B cell (primary cell): ENCODE measurements at regions not wholly inside any gene's neighbourhood (a gene's known extent, or its start where the extent isn't known, plus 50 kb on each side); places are given as distances from the start of the nearest gene placed in this dataset.

Experiments used
- ATAC-seq: fragments of 200-7000 bp; cut with Tn5 transposase; one replicate; pipeline ENCODE4 v1.10.0; 2021; ENCODE audit warnings: low read depth, mild to moderate bottlenecking, moderate number of reproducible peaks, moderate library complexity
- CTCF ChIA-PET: fragments of 350-600 bp; sonication (Branson Sonifier 250); formaldehyde crosslinking; loops from one replicate; lab custom pipeline; 2021; ENCODE audit warnings: antibody characterized with exemption, inconsistent platforms; lab: Charles Lee
- POLR2A ChIA-PET: fragments of 350-600 bp; sonication (Branson Sonifier 250); formaldehyde crosslinking; loops from one replicate; lab custom pipeline; 2021; ENCODE audit warnings: antibody characterized with exemption; lab: Charles Lee
- DNase-seq: peaks from one replicate; pipeline ENCODE4 v3.0.0; 2013
- H2AFZ ChIP-seq: 2 replicates; pipeline ENCODE4 v1.6.1; 2012; ENCODE audit warnings: mild to moderate bottlenecking, low read depth, low read length; ENCODE audit not compliant: insufficient read depth, poor library complexity, severe bottlenecking
- H3K27ac ChIP-seq, 2 donors: 1 replicate in 1 of 2; 2 replicates in 1 of 2; pipeline ENCODE4 v1.5.1; 2012 to 2013; ENCODE audit warnings: low read length in 2 of 2, mild to moderate bottlenecking in 2 of 2, moderate library complexity in 1 of 2
- H3K27me3 ChIP-seq, 4 experiments: fragments of 200-600 bp in 1 of 4; sonication (generic) in 1 of 4; replicated peaks in 1 of 4; 1 replicate in 2 of 4; 2 replicates in 2 of 4; pipeline versions ENCODE4 v1.6.1 to v1.7.0; 2013 to 2016; ENCODE audit warnings: low read length in 3 of 4, mild to moderate bottlenecking in 2 of 4, mixed read lengths in 1 of 4, moderate library complexity in 1 of 4; ENCODE audit not compliant: insufficient read depth in 4 of 4, control insufficient read depth in 3 of 4; ENCODE audit errors: control extremely low read depth in 1 of 4
- H3K36me3 ChIP-seq, 2 experiments: replicated peaks in 1 of 2; 1 replicate in 1 of 2; 2 replicates in 1 of 2; pipeline versions ENCODE4 v1.6.1 to v1.7.1; 2013; ENCODE audit warnings: low read length in 1 of 2; ENCODE audit not compliant: insufficient read depth in 2 of 2, control insufficient read depth in 1 of 2; ENCODE audit errors: control extremely low read depth in 1 of 2, extremely low read depth in 1 of 2
- H3K4me1 ChIP-seq, 2 donors: fragments of 200-600 bp in 1 of 2; sonication (generic) in 1 of 2; 1 replicate in 1 of 2; 2 replicates in 1 of 2; pipeline versions ENCODE4 v1.5.1 to v1.6.1; 2013 to 2017; ENCODE audit warnings: low read length in 2 of 2; ENCODE audit not compliant: control insufficient read depth in 2 of 2, insufficient read depth in 2 of 2
- H3K4me2 ChIP-seq: replicated peaks from 2 replicates; pipeline ENCODE3; 2012; ENCODE audit warnings: mild to moderate bottlenecking, low read depth, low read length; ENCODE audit not compliant: poor library complexity, severe bottlenecking
- H3K4me3 ChIP-seq, 5 experiments: fragments of 200-600 bp in 1 of 5; sonication (generic) in 1 of 5; 1 replicate in 3 of 5; 2 replicates in 2 of 5; pipeline versions ENCODE4 v1.5.1 to v1.7.0; 2011 to 2016; ENCODE audit warnings: low read length in 4 of 5, mild to moderate bottlenecking in 4 of 5, low read depth in 2 of 5, control low read depth in 1 of 5, moderate library complexity in 1 of 5; ENCODE audit not compliant: insufficient read depth in 1 of 5; ENCODE audit errors: control extremely low read depth in 1 of 5, extremely low read depth in 1 of 5
- H3K79me2 ChIP-seq: fragments of 200-600 bp; sonication (generic); one replicate; pipeline ENCODE4 v1.6.0; 2016; ENCODE audit warnings: low read length; ENCODE audit not compliant: control insufficient read depth, insufficient read depth
- H3K9ac ChIP-seq: fragments of 200-600 bp; sonication (generic); 2 replicates; pipeline ENCODE4 v1.6.1; 2017; ENCODE audit warnings: mild to moderate bottlenecking, low read length, moderate library complexity
- H3K9me3 ChIP-seq, 3 donors: one replicate each; pipeline versions ENCODE4 v1.6.1 to v1.7.1; 2013; ENCODE audit warnings: low read length in 2 of 3; ENCODE audit not compliant: control insufficient read depth in 2 of 3, insufficient read depth in 1 of 3; ENCODE audit errors: control extremely low read depth in 1 of 3
- H4K20me1 ChIP-seq: 2 replicates; pipeline ENCODE4 v1.6.0; 2012; ENCODE audit warnings: mild to moderate bottlenecking, low read length; ENCODE audit not compliant: insufficient read depth, control insufficient read depth, poor library complexity, severe bottlenecking
- H3K27ac Mint-ChIP-seq: one replicate; pipeline ENCODE4 v1.8.0; 2021; ENCODE audit warnings: mixed read lengths
- H3K27me3 Mint-ChIP-seq: one replicate; pipeline ENCODE4 v1.8.0; 2021; ENCODE audit warnings: mixed read lengths
- H3K4me1 Mint-ChIP-seq: one replicate; pipeline ENCODE4 v1.8.0; 2021; ENCODE audit warnings: mixed read lengths
- H3K4me3 Mint-ChIP-seq: one replicate; pipeline ENCODE4 v1.8.0; 2021; ENCODE audit warnings: mixed read lengths
- H3K9me3 Mint-ChIP-seq: one replicate; pipeline ENCODE4 v1.8.0; 2022; ENCODE audit warnings: mixed read lengths; ENCODE audit not compliant: insufficient read depth
- CTCF ChIP-seq: fragments of 200-600 bp; IDR thresholded peaks from one replicate; pipeline ENCODE4 v1.8.0; 2022; ENCODE audit warnings: antibody characterized with exemption, mild to moderate bottlenecking
- EZH2 ChIP-seq: IDR thresholded peaks from 2 replicates; pipeline ENCODE4 v1.6.1; 2012; ENCODE audit warnings: borderline replicate concordance, low read depth, mild to moderate bottlenecking, moderate library complexity, low read length; ENCODE audit not compliant: insufficient read depth, poor library complexity, severe bottlenecking
- WGBS: methylation state at CpG from one replicate; pipeline ENCODE4 v1.1.5; 2013; ENCODE audit warnings: missing lambda C conversion rate; ENCODE audit not compliant: insufficient coverage; 5-methylcytosine and 5-hydroxymethylcytosine counted together
- intact Hi-C: fragments of 100-400 bp; cut with micrococcal nuclease; formaldehyde crosslinking; loops from one replicate; pipeline ENCODE4 v1.10.0; 2022

GRCh38 chr16:79305074-79305473 lies 295.5 kb downstream of the MAF start:
- CTCF ChIA-PET = no interaction called here
- Histone ChIP-seq H3K4me1 (no peaks in the 10 kb centered on the region), H3K79me2 (no peaks in the 10 kb centered on the region), H3K27me3 (peaks cover 0 to 9% (median under 1%) of the 10 kb centered on the region in 4 experiments), H3K4me3 (no peak overlapping the region), H3K36me3 (no peaks in the 10 kb centered on the region), H3K4me2 (no peak overlapping the region), H3K9ac (no peak overlapping the region), H3K27ac (no peak overlapping the region), H4K20me1 (no peaks in the 10 kb centered on the region), H3K9me3 (no peaks in the 10 kb centered on the region), H2AFZ (no peak overlapping the region)
- no peaks in the 10 kb centered on the region for H3K4me1 Mint-ChIP-seq
- no peak overlapping the region for H3K27ac Mint-ChIP-seq
- POLR2A ChIA-PET = no interaction called here
- intact Hi-C loops = no loop called here
- H3K27me3 Mint-ChIP-seq = peaks cover 16% of the 10 kb centered on the region
- DNase-seq (no peak), ATAC-seq (no peak)
- no peak overlapping the region for H3K4me3 Mint-ChIP-seq
- TF ChIP-seq CTCF = no peak
- no peaks in the 10 kb centered on the region for H3K9me3 Mint-ChIP-seq
- 95% methylated on average over 8 of the region's 10 CpGs for WGBS

- H3K79me2 ChIP-seq = no peaks in the 10 kb centered on the region
- no peak overlapping the region for H3K9ac ChIP-seq
- no peak for TF ChIP-seq CTCF
- TF ChIP-seq EZH2 = no peak
- H3K4me2 ChIP-seq = no peak overlapping the region
- H3K9me3 Mint-ChIP-seq = no peaks in the 10 kb centered on the region
- ATAC-seq (no peak), DNase-seq (no peak)
- intact Hi-C loops = no loop called here
- no peaks in the 10 kb centered on the region for H3K4me1 ChIP-seq
- no peaks in the 10 kb centered on the region for H3K4me1 Mint-ChIP-seq
- H3K27me3 ChIP-seq = peaks cover 0 to 9% (median 0%) of the 10 kb centered on the region in 4 experiments
- ChIA-PET CTCF (no interaction called here), POLR2A (no interaction called here)
- H3K4me3 Mint-ChIP-seq = no peak overlapping the region
- no peak overlapping the region for H3K27ac Mint-ChIP-seq
- no peak overlapping the region for H2AFZ ChIP-seq
- H3K27ac ChIP-seq = no peak overlapping the region
- no peak overlapping the region for H3K4me3 ChIP-seq
- no peaks in the 10 kb centered on the region for H4K20me1 ChIP-seq
- no peaks in the 10 kb centered on the region for H3K9me3 ChIP-seq
- H3K36me3 ChIP-seq = no peaks in the 10 kb centered on the region
- WGBS = 97% methylated on average over 4 of the region's 8 CpGs
- peaks cover 19% of the 10 kb centered on the region for H3K27me3 Mint-ChIP-seq
Measured at GRCh38 chr16:79303959-79304387, 296.6 kb downstream of the MAF start.
